ENCODE measurements at regions not wholly inside any gene's neighbourhood (a gene's known extent, or its start where the extent isn't known, plus 50 kb on each side); places are given as distances from the start of the nearest gene placed in this dataset.

DNA sequence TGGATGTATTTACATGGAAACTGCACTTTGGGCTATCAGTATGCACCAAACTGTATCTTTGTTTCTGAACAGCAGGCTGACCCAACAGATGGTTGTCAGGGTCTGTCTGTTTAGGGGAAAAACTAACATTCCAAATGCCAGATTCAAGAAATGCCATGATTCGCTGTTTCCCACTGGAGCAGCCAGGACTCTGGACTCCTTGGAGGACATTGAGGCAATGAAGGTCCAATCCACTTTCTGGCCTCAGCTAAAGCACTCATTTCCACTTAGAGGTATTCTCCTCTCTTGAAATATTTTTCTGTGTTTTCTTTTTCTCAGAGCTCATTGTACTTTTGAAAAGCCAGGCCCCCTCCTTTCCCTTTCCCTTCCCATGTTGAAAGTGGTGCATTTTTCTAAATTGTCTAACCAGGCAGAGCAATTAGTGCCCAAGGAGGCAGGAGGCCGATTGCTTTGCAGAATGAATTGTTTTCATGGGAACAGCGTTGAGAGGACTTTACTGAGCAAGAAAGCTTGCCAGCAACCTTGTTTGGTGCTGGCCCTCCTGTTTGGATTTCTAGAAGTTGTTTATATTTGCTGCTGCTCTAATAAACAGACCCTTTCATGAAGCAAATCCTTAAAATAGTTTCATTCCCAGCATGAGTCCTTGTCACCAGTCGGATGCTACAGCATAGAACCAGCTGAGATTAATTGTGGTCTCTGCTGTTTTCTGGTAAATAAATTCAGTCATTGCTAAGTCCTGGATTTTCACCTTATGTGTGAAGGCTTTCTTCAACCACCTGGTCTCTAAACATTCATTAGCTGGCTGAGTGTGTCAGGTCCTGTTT lies 132.8 kb upstream of the TAF11L2 start:
- TF ChIP-seq CTCF (IDR thresholded peaks at IDR 0.05) (no peak), POLR2AphosphoS5 (IDR thresholded peaks at IDR 0.05) (no peak)
